ENCODE measurements at regions not wholly inside any gene's neighbourhood (a gene's known extent, or its start where the extent isn't known, plus 50 kb on each side); places are given as distances from the start of the nearest gene placed in this dataset.

DNA sequence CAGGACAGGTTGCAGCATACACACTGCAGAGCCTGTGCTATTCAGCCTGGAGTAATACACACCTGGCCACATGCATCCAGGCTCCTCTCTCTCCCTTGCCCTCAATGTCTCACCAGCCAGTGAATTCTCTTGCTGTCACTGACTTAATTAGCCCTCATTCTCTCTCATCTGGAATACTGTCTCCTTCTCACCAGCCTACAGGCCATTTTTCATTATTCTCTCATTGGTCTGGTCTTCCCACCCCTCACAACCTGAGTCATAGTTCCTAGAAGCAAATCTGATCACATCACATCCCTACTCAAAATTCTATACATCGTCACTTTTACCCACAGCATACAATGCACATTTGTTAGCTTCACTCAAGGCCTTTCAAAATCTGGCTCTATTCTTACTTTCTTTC is 333.1 kb downstream of the PIK3C3 start:
- TF ChIP-seq, protein P1, sequence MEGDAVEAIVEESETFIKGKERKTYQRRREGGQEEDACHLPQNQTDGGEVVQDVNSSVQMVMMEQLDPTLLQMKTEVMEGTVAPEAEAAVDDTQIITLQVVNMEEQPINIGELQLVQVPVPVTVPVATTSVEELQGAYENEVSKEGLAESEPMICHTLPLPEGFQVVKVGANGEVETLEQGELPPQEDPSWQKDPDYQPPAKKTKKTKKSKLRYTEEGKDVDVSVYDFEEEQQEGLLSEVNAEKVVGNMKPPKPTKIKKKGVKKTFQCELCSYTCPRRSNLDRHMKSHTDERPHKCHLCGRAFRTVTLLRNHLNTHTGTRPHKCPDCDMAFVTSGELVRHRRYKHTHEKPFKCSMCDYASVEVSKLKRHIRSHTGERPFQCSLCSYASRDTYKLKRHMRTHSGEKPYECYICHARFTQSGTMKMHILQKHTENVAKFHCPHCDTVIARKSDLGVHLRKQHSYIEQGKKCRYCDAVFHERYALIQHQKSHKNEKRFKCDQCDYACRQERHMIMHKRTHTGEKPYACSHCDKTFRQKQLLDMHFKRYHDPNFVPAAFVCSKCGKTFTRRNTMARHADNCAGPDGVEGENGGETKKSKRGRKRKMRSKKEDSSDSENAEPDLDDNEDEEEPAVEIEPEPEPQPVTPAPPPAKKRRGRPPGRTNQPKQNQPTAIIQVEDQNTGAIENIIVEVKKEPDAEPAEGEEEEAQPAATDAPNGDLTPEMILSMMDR (IDR thresholded peaks at IDR 0.05): no peak
- no peak for TF ChIP-seq POLR2A (IDR thresholded peaks at IDR 0.05)
